Esophagus muscularis mucosa (tissue), 3 donors: ENCODE measurements at regions not wholly inside any gene's neighbourhood (a gene's known extent, or its start where the extent isn't known, plus 50 kb on each side); places are given as distances from the start of the nearest gene placed in this dataset.

Experiments
- EP300 ChIP-seq: sonication (generic); formaldehyde crosslinking; IDR thresholded peaks from one replicate; pipeline ENCODE4 v1.6.1; 2017; ENCODE audit warnings: antibody characterized with exemption
- TF ChIP-seq, protein P1 (sequence below), 3 experiments: fragments of 200-600 bp in 2 of 3; fragments of 450-650 bp in 1 of 3; sonication (generic) in 2 of 3; IDR thresholded peaks; one replicate each; pipeline ENCODE4 v1.5.1; 2017 to 2019; ENCODE audit warnings: antibody characterized with exemption in 3 of 3, mild to moderate bottlenecking in 2 of 3, moderate library complexity in 1 of 3

DNA sequence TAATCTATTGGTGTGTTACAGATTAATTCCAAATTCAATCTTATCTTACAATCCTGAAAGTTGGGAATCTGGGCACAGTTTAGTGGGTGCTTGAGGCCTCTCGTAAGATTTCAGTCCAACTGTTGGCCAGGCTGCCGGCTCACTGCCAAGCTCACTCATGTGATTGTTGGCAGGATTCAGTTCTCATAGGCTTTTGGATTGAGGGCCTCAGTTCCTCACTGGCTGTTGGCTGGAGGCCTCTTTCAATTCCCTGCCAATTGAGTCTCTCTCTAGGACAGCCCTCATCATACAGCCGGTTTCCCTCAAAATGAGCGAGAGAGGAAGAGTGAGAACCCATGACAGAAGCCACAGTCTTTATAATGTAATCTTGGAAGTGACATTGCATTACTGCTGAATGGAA, 123.5 kb upstream of the FBXO33 start:
- TF ChIP-seq, protein P1, sequence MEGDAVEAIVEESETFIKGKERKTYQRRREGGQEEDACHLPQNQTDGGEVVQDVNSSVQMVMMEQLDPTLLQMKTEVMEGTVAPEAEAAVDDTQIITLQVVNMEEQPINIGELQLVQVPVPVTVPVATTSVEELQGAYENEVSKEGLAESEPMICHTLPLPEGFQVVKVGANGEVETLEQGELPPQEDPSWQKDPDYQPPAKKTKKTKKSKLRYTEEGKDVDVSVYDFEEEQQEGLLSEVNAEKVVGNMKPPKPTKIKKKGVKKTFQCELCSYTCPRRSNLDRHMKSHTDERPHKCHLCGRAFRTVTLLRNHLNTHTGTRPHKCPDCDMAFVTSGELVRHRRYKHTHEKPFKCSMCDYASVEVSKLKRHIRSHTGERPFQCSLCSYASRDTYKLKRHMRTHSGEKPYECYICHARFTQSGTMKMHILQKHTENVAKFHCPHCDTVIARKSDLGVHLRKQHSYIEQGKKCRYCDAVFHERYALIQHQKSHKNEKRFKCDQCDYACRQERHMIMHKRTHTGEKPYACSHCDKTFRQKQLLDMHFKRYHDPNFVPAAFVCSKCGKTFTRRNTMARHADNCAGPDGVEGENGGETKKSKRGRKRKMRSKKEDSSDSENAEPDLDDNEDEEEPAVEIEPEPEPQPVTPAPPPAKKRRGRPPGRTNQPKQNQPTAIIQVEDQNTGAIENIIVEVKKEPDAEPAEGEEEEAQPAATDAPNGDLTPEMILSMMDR (IDR thresholded peaks at IDR 0.05) = no peak
- no peak for TF ChIP-seq EP300
